DMS114 treated with DMSO at 0.1 percent for 48 hours (cell line): ENCODE measurements at regions not wholly inside any gene's neighbourhood (a gene's known extent, or its start where the extent isn't known, plus 50 kb on each side); places are given as distances from the start of the nearest gene placed in this dataset.
"Not testable (repeated sequence)": the region's sequence is repeated elsewhere in the genome, so short reads cannot be mapped to it uniquely, and the experiment has no call there.

ENCODE experiments used
- DNase-seq: peaks from one replicate; lab custom pipeline; 2025; ENCODE audit not compliant: unreplicated experiment; lab: John Stamatoyannopoulos, UW

DNA sequence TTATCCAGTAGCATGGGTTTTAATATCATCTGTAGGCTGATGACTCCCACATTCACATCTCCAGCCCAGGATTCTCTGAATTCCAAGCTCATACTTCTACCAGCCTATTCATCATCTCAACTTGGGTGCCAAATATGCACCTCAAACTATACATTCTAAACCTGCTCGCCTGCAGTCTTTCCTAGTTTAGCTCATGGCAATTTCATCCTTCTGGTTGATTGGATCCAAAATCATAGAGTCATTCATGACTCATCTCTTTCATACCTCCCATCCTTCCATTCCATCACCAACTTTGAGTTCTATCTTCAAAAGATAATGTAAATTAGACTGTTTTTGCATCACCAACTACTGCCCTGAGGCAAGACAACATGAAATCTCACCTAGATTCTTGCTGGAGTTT, 99.7 kb upstream of the EGLN3 start:
- no peak for DNase-seq

DNA sequence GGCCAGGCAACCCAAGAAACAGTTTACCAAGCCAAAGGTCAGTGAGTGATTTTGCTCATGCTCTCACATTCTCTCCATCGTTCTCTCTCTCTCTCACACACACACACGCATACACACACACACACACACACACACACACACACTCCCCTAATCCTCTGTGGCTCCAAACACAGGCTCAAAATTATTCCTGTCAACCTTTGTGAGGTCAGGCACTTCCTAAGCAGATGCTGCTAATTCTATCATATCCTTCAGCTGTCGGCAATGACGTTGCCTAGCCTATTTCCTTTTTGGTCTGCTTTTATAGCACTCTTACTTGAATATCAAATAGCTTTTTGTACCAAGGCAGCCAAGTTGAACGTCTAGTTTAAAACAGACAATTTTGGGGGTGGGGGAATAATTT, 98.9 kb upstream of the EGLN3 start:
- no peak for DNase-seq

DNA sequence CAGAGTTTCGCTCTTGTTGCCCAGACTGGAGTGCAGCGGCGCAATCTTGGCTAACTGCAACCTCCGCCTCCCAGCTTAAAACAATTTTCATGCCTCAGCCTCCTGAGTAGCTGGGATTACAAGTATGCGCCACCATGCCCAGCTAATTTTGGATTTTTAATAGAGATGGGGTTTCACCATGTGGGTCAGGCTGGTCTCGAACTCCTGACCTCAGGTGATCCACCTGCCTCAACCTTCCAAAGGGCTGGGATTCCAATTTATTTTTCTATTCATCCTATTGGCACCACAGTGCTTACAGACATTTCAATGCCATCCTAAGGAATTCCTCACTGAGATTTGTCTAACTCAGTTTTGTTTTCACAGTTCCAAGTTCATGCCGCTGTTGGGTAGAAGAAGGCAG, 98.3 kb upstream of the EGLN3 start:
- not testable (repeated sequence) for DNase-seq

DNA sequence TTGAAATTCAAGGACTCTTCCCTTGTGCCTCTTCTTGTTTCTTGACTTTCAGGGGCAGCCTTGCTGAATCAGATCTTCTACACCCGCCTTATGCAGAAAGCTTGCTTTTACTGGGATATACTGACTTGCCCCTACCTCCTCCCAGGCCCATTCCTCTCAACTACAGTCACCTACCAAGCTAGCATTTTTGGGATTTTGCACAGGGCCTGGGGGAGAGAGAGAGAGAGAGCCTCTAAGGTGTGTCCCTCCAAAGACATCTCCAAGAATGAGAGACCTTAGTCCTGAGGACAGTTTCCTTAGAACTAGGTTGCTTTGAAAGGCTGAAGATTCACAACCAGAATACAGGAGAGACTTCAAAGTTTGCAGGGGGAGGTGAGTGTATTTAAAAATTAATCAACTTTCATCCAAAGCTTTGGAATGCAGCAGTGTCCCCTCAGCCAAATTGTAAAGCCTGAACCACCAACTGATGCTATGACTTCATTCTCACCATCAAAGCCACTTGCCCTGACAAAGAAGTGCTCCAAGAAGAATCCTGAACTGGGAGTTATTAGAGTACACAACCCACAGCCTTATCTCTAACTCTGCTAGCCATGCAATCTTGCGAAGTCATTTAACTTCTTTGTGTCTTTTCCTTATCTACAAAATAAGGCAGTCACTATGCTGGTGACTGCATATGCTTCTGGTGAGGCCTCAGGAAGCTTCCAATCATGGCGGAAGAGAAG, 96.1 kb upstream of the EGLN3 start:
- no peak for DNase-seq

DNA sequence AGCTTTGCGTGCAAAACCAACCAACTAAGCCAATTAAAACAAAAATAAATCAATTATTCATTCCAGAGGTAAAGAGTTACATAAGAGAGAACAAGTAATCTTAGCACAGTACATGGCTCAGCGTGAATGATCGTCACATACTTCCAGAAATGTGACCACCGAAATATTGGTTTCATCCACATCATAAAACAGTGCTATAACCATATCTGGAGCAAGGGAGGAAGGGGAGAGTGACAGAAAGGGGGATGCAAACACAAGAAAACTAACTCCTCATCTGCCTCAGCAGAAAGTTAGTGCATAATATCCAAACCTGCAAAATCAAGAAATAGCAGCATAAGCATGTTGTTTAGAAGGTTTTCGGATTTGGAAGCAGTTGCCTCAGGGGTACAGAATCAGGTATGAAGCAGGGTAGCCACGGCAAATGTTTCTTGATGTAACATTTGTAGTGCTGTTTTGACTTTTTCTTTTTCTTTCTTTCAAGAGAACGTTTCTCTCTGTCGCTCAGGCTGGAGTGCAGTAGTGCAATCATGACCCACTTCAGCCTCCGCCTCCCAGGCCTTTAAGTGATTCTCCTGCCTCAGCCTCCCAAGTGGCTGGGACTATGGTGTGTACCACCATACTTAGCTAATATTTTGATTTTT, 93.9 kb upstream of the EGLN3 start:
- DNase-seq, result no peak

DNA sequence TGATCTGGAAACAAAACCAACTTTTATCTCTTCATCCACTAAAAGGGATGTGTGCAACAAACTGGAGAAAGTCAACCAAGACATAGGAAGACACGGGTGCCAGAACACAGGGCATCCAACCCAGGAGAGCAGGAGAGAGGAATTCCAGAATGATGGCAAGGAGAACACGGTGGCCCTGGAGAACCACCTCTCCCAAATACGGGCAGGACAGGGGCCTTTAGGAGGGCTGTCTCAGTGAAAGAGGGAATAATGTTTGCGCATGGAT, 93.4 kb upstream of the EGLN3 start:
- DNase-seq, result no peak

DNA sequence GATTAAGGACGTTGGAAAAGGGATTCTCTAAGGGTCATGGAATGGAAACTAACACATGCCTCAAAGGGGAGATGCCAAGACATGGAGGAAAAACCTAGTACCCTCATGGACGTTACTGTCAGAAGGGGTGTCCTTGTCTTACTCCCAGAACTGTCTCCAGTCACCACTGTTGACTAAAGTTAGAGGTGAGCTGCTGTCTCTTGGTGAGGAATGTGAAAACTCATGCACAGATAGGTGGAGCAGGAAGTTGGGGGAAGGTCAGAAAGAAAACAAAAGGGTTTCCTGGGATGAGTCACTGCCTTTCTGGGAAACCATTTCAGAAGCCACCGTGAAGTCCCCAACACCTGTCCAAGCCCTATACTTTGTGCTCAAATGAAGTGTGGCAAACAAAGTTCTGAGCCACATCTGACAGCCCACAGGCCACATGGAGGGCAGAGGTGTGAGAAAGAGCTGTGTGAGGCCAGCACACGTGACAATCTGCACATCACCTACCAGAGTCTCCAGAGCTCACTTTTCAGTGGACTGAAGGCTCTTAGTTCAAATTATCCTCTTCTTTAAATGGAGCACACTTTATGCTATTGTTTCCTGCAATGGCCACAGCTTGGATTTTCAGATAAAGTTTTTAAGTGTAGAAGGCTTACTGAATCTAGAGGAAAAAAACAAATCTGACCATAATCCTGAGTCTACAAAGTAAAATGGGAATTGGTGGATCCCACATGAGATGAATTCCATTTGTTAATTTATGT, 92.9 kb upstream of the EGLN3 start:
- DNase-seq, result no peak

DNA sequence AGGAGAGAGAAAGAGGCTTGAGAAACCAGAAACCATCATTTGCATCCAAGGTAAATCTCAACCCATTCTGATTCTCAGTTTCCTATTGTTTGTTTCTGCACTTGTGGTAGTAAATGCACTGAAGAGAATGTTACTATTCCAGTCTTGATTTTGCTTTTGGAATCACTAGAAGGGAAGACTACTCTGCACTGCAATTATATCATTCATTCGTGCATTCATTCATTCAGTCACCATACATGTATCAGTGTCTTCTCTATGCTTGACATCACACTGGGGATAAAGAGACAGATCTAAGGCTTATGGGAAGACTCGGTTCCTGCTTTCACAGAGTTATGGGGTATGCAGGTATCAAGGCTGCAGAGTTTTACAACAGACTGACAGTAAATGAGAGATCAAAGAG, 90.3 kb upstream of the EGLN3 start:
- no peak for DNase-seq

DNA sequence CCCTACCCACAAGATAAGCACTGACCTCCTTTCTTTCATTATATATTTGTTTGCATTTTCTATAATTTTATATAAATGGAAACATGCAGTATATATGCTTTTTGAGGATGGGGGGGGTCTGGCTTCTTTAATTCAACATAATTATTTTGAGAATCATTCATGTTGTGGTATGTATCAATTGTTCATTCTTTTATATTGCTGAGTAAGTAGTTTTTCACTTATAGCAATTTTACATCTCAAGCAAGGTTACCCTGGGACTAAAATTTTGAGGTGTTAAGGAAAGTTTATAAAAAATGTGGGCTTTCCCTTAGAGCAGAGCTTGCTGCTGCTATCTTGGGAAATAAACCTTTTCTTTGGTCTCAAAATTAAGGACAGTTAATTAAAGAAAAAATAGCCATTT, 89.9 kb upstream of the EGLN3 start:
- no peak for DNase-seq

DNA sequence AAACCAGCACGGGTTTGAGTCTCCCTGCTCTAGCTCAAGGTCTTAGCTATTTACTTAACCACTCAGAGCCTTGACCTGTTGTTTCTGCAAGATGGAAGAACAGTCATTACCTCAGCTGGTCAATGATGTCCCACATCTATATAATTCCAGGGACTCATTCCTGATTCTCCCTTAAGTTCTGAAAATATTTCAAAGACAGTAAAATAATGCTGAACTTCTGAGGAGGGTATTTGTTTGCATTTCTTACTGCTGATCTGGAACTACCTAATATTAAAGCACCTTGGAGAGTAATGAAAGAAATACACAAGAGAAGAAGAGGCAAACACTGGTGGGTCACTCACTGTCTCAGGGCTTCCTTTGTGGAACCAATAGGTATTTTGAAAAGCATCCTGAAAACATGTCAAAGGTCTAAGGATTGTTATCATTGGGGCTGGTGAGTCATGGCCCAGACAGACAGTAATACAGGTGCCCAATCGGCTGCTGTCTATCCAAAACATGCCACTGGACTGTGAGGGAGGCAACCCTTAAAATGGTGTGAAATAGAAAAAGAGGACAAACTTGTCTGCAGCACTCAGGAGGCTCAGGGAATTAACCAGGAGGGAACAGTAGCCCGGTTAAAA, 88.7 kb upstream of the EGLN3 start:
- DNase-seq, result no peak

DNA sequence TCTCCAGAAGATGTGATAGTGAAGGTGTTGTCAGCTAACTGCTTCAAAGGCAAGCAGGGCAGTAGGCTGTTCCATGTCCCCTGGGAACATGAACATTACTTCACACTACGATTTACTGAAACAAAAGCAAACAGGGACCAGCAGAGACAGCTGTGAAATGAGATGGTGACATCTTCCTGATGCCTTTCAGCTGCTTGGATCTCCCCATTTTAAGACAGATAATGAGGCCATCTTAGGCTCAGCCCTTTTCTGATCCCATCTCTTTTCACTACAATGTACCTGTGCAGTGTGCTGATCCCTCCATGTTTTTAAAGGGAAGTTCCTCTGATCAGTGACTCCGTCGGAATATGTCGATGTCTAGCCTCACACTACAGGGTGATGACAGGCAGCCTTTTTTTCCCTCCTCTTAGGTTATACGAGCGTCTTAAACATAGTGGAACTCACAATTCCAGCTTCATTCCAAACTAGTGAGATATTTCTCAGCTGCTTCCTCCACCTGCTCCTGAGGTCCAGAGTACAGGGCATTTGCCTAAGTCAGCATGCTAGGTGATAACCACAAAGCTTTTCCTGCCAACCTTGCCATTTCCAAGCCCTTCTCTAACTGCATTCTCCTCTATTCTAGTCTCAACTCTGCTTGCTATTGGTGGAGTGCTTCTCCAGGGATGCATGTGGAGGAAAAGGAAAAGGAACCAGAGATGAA, 87.6 kb upstream of the EGLN3 start:
- DNase-seq, result no peak

DNA sequence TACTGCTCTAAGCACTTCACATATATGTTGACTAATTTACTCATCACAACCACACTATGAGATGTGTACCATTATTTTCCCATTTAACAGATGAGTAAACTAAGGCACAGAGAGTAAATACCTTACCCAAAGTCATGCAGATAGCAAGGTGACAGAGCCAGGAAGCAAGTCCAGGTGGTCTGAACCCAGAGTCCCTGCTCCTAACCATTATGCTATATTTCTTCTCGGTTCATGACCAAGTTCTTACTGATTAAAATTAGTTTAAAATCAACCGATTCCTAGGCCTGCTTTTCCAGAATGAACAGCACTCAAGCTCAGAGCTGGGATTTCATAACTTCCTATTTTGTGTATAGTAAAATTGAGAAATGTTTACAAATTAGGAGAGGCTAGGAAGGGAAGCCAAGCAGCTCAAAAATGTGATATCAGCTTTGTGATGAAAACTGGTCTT, 85.5 kb upstream of the EGLN3 start:
- no peak for DNase-seq

DNA sequence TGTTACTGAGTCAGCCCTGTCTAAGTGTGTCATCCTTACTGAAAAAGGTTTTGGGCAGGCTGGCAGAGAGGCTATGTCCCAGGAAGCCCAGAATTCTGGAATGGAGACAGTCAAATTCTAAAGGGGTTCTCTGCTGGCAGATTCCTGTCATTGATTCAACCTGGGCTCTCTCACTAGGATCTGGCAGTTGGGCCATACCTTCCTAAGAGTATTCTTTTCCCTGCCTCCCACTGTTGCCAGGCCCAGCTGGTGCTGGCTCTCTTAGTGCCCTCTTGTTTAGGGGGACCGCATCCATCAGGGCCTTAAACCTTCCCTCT, 85.0 kb upstream of the EGLN3 start:
- no peak for DNase-seq

DNA sequence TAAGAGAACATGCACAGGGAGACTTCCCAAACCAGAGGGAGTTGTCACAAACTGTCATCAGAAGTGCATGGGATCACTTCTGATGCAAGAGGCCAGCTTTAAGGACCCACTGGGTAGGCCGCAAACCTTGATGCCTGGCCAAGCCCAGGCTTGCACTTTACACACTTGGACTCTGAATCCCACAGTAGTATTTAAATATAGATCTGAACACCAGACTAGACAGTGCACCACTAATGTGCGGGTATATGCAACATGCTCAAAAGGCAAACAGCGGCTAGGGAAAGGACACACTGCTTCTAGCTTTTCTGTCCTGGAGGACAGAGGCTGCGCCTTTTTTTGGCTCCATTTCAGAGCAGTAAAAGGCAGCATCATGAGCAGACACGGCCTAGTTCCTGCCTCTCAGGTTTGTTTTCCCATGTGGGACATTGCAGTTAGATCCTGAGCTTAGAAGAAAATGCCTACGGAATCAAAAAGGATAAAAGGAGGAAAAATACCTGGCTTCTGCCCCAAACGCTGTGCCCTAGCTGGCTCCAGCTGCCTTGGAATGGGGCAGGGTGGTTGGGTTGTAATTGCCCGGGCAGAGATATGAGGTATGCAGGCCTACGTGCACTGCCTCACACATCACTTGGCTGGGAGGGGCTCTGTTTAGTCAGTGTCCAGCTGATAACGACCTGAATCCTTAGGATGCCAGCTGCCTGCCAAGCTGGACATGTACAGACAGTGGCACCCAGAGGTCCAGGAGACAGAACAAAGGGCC, 84.5 kb upstream of the EGLN3 start:
- no peak for DNase-seq

DNA sequence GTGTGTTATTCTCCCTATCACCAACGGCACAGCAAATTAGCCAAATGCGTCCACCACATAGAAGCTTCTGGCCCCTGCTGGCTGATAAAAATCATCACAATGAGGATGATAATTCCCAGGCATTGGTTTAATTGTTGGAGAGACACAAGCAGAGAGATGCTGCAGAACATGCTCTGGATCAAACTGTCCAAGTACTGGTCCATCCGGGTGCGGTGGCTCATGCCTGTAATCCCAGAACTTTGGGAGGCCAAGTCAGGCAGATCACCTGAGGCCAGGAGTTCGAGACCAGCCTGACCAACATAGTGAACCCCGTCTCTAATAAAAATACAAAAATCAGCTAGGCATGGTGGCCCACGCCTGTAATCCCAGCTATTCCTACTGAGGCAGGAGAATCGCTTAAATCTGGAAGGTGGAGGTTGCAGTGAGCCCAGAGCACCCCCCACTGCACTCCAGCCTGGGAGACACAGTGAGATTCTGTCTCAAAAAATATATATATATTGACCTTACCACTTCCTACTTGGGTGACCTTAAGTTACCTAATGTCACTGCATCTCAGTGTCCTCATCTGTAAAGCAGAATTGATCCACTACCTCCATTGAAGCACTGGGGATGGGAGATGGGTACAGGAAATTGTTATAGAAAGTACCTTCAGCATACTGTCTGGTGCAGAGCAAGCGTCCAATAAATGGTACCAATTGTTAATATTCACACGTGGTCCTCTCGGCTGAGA, 83.7 kb upstream of the EGLN3 start:
- no peak for DNase-seq

DNA sequence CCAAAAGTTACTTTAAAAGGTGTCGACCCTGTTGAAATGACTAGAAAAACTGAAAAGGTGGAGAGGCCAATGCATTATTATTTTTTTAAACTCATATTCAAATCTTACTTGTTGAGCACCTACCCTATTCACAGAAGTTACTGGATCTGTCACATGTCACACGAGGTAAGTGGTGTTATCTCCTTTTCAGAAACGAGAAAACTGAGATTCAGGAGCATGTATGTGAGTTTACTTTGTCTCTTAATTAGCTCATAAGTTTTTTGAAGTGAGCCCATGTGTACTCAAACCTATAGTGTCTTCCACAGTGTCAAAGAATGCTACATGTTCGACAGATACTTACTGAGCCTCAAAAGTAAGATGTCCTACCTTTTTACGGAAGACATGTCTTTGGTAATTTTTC, 81.8 kb upstream of the EGLN3 start:
- no peak for DNase-seq

DNA sequence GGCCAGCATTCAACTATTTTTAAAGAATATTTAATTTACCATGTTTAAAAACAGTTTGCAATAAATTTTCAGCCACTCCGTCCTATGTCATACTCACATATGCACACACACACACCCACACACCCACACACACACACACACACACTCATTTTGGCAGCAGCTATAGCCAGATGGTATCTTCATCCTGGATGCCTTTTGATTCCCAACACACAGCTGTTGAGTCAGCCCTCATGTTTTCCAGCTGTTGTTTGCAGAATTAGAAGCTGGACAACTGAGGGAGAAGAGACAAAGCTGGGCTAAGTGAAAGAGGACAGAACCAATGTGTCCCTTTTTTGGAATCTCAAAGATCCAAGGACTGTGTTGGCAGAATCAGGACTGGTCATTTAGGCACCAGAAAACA, 80.0 kb upstream of the EGLN3 start:
- DNase-seq, result no peak

DNA sequence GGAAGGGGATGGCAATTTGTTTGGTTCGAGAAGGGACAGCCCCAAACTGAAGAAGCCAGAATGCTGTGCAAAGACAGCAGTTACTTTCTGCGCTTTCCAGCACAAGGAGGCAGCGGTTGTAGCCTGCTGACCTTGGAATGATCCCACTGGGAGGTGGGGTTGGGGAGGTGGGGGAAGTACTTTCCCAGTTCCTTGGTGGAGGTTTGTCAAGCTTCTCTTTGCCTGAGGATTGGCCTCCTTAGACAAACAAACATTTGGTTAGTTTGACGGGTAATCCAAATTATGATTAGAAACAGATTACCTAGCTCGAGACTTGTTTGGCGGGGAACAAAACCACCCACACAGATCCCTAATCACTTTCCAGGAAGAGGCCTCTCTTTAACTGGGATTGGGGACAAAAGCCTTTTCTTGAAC, 79.1 kb upstream of the EGLN3 start:
- no peak for DNase-seq

DNA sequence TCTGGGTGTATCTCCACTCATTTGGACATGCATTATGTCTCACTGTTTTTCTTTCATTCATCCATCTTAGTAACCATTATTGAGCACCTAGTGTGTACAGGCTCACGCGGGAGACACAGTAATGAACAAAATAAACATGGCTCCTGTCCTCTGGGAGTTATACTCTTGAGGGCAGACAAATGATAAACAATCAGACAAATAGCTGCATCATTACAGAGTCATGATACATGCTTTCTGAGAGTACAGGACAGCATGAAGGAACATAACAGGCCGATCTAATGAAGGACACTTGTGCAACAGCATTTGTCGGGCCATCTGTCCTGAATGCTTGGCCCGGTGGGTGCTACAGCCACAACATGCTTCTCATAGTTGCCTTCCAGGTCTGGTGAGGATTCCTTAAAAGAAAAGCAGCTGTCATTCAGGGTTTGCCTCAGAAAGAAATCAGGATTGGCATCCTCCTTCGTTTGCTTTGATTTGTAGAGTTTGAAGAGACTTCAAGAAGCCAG, 77.2 kb upstream of the EGLN3 start:
- DNase-seq, result no peak
